DND-41 (cell line): ENCODE measurements at regions not wholly inside any gene's neighbourhood (a gene's known extent, or its start where the extent isn't known, plus 50 kb on each side); places are given as distances from the start of the nearest gene placed in this dataset.

Source experiments
- CTCF ChIP-seq: IDR thresholded peaks from 2 replicates; pipeline ENCODE4 v1.5.1; 2012; ENCODE audit warnings: borderline replicate concordance, low read length, moderate library complexity, mild to moderate bottlenecking; ENCODE audit not compliant: poor library complexity, severe bottlenecking; ENCODE audit errors: extremely low read depth
- EZH2 ChIP-seq: IDR thresholded peaks from 3 replicates; pipeline ENCODE4 v1.6.1; 2012; ENCODE audit warnings: borderline replicate concordance, low read depth, mild to moderate bottlenecking, moderate library complexity, low read length, inconsistent platforms; ENCODE audit not compliant: severe bottlenecking

- TF ChIP-seq CTCF (no peak), EZH2 (no peak)
These were observed 252.9 kb downstream of the CRLF2 start for GRCh38 chrX:959595-959994.
